ENCODE measurements at regions not wholly inside any gene's neighbourhood (a gene's known extent, or its start where the extent isn't known, plus 50 kb on each side); places are given as distances from the start of the nearest gene placed in this dataset.

GRCh38 chr3:157650699-157651098, 147.5 kb upstream of the VEPH1 start:
- TF ChIP-seq, protein P1, sequence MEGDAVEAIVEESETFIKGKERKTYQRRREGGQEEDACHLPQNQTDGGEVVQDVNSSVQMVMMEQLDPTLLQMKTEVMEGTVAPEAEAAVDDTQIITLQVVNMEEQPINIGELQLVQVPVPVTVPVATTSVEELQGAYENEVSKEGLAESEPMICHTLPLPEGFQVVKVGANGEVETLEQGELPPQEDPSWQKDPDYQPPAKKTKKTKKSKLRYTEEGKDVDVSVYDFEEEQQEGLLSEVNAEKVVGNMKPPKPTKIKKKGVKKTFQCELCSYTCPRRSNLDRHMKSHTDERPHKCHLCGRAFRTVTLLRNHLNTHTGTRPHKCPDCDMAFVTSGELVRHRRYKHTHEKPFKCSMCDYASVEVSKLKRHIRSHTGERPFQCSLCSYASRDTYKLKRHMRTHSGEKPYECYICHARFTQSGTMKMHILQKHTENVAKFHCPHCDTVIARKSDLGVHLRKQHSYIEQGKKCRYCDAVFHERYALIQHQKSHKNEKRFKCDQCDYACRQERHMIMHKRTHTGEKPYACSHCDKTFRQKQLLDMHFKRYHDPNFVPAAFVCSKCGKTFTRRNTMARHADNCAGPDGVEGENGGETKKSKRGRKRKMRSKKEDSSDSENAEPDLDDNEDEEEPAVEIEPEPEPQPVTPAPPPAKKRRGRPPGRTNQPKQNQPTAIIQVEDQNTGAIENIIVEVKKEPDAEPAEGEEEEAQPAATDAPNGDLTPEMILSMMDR (IDR thresholded peaks at IDR 0.05) = no peak
- no peak for TF ChIP-seq POLR2A (IDR thresholded peaks at IDR 0.05)
